ENCODE measurements at regions not wholly inside any gene's neighbourhood (a gene's known extent, or its start where the extent isn't known, plus 50 kb on each side); places are given as distances from the start of the nearest gene placed in this dataset.

- TF ChIP-seq BCL11A (IDR thresholded peaks at IDR 0.05; ENCODE audit: low read depth in 2 of 2, low read length in 2 of 2): no peak
- TF ChIP-seq POU5F1 (IDR thresholded peaks at IDR 0.05; ENCODE audit: low read depth, low read length): no peak
- no peak for TF ChIP-seq SAP30 (IDR thresholded peaks at IDR 0.05; ENCODE audit: insufficient read depth, insufficient replicate concordance, low read length)
- no peak for TF ChIP-seq ZNF274 (IDR thresholded peaks at IDR 0.05; ENCODE audit: borderline replicate concordance, extremely low read depth, low read length)
- TF ChIP-seq E2F6 (IDR thresholded peaks at IDR 0.05): no peak
Observed at GRCh38 chr18:6576718-6577375, 152.7 kb upstream of the ARHGAP28 start (continued).
